ENCODE measurements at regions not wholly inside any gene's neighbourhood (a gene's known extent, or its start where the extent isn't known, plus 50 kb on each side); places are given as distances from the start of the nearest gene placed in this dataset.

DNA sequence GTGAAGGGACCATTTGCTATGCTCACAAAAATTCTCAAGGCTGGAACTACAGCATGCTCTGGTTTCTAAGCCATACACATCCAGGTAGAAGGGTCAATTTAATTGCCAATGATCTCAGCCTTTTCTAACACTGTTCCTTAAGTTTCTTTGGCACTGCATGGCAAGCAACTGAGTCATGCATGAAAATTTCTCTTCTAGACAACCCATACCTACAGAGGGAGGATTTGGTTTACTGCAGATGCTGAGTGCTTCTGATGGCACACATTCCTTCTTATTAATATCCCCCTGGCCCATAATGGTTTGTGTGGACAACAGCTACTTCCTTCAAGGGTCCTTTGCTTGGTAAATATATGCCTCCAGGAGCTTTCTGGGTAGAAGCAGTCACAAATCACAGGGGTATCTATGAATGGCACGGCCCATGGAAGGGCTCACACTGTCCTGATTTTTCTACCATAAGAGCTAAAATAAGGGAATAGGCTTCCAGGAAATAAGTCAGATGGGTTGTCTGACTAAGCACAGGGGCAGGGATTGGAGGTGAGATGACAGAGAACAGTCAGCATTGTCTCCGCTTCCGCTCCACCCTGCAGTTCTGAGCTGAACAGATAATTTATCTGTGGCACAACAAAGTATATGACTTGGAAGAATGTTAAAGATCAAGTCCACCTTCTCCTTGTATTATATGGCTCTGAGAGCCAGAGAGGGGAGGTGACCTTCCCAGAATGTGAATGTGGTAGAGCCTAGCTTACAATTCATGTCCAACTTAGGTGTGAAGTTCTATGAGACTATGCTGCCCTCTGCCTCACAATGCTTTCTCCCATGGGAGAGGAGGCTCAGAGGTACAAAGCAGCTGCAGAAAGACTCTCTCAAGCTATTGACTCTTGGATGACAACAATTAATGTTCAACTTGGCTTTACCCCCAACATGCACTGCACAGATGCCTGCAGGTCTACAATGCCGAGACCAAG is 199.2 kb upstream of the TNP1 start:
- H3K27me3 ChIP-seq (ENCODE audit: control insufficient read depth, insufficient read depth, low read length) = no peaks in the 10 kb centered on the region
- CTCF ChIA-PET = interaction anchor here (1.9 kb wide), 1 partner anchor 12 kb away, joined by 7 read pairs; no protein-coding TSS in a partner anchor
- no peaks in the 10 kb centered on the region for H3K36me3 ChIP-seq (ENCODE audit: control insufficient read depth, insufficient read depth, low read length)
- TF ChIP-seq, protein P1, sequence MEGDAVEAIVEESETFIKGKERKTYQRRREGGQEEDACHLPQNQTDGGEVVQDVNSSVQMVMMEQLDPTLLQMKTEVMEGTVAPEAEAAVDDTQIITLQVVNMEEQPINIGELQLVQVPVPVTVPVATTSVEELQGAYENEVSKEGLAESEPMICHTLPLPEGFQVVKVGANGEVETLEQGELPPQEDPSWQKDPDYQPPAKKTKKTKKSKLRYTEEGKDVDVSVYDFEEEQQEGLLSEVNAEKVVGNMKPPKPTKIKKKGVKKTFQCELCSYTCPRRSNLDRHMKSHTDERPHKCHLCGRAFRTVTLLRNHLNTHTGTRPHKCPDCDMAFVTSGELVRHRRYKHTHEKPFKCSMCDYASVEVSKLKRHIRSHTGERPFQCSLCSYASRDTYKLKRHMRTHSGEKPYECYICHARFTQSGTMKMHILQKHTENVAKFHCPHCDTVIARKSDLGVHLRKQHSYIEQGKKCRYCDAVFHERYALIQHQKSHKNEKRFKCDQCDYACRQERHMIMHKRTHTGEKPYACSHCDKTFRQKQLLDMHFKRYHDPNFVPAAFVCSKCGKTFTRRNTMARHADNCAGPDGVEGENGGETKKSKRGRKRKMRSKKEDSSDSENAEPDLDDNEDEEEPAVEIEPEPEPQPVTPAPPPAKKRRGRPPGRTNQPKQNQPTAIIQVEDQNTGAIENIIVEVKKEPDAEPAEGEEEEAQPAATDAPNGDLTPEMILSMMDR (IDR thresholded peaks at IDR 0.05; ENCODE audit: insufficient read depth, low read depth, low read length) = no peak
- H3K4me3 ChIP-seq (ENCODE audit: low read depth, low read length) = no peak overlapping the region
- no peak for DNase-seq (ENCODE audit: low read depth)
- POLR2A ChIA-PET = no interaction called here

DNA sequence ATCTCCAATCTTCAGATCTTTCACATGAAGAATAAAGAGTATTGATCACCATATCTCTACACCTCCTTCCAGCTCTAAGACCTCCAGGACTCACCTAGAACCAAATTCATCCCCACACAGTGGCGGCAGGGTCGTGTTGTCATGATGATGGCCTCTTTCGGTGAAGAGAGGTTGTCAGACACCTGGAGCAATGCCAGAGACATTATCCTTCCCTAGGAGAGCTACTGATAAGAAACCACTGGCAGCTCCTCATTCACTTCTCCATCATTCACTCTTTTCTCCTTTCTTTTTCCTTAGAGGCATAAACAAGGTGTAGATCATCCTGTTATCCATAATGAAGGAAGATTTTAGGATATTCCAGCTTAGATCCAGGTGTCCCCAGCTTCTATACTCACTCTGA is 197.9 kb upstream of the TNP1 start:
- no peak for DNase-seq (ENCODE audit: low read depth)
- Histone ChIP-seq H3K36me3 (ENCODE audit: control insufficient read depth, insufficient read depth, low read length) (no peaks in the 10 kb centered on the region), H3K27me3 (ENCODE audit: control insufficient read depth, insufficient read depth, low read length) (no peaks in the 10 kb centered on the region), H3K4me3 (ENCODE audit: low read depth, low read length) (no peak overlapping the region)
- TF ChIP-seq, protein P1 (IDR thresholded peaks at IDR 0.05; ENCODE audit: insufficient read depth, low read depth, low read length) = no peak
- CTCF ChIA-PET = interaction anchor here (1.9 kb wide), 1 partner anchor 10 kb away, joined by 7 read pairs; no protein-coding TSS in a partner anchor
- POLR2A ChIA-PET = no interaction called here

DNA sequence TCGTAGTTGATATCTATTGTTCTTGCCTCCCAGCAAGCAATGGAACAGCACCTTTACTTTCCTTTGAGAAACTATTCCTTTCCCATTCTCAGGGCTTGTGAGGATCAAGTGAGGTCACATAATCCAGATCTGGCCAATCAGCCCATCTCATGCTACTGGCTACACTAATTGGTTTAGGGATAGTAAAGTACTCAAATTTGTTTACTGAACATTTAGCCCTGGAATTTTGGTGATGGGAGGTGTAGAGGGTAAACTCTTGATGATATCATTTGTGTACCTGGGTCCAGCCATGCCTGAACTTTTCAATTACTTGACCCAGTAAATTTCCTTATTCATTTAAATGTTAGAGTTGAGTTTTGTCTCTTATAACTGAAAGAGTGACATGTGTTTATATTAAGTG is 195.8 kb upstream of the TNP1 start:
- CTCF ChIA-PET = no interaction called here
- H3K4me3 ChIP-seq (ENCODE audit: low read depth, low read length) = no peak overlapping the region
- TF ChIP-seq, protein P1 (IDR thresholded peaks at IDR 0.05; ENCODE audit: insufficient read depth, low read depth, low read length) = no peak
- no peaks in the 10 kb centered on the region for H3K36me3 ChIP-seq (ENCODE audit: control insufficient read depth, insufficient read depth, low read length)
- H3K27me3 ChIP-seq (ENCODE audit: control insufficient read depth, insufficient read depth, low read length) = no peaks in the 10 kb centered on the region
- POLR2A ChIA-PET = no interaction called here
- DNase-seq (ENCODE audit: low read depth) = no peak

DNA sequence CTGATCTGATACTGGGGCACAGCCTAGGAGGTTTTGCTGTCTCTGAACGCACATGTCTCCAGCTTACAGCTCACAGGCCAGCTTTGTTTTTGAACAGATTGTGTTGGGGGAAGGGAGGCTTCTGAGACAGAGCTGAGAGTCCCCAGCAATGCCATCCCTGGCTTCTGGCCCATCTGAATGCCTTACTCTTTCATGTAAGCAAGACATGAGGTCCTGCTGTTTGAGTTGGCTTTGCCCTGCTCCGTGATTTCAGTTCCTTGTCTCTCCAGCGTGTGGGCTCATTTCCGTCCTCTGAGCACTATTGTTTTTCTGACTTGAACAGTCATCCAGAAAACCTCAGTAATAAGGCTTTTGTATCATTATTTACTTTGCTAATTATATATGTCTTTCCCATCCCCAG is 194.9 kb upstream of the TNP1 start:
- ChIA-PET POLR2A (no interaction called here), CTCF (no interaction called here)
- Histone ChIP-seq H3K27me3 (ENCODE audit: control insufficient read depth, insufficient read depth, low read length) (no peaks in the 10 kb centered on the region), H3K4me3 (ENCODE audit: low read depth, low read length) (no peak overlapping the region), H3K36me3 (ENCODE audit: control insufficient read depth, insufficient read depth, low read length) (no peaks in the 10 kb centered on the region)
- TF ChIP-seq, protein P1 (IDR thresholded peaks at IDR 0.05; ENCODE audit: insufficient read depth, low read depth, low read length) = no peak
- no peak for DNase-seq (ENCODE audit: low read depth)

DNA sequence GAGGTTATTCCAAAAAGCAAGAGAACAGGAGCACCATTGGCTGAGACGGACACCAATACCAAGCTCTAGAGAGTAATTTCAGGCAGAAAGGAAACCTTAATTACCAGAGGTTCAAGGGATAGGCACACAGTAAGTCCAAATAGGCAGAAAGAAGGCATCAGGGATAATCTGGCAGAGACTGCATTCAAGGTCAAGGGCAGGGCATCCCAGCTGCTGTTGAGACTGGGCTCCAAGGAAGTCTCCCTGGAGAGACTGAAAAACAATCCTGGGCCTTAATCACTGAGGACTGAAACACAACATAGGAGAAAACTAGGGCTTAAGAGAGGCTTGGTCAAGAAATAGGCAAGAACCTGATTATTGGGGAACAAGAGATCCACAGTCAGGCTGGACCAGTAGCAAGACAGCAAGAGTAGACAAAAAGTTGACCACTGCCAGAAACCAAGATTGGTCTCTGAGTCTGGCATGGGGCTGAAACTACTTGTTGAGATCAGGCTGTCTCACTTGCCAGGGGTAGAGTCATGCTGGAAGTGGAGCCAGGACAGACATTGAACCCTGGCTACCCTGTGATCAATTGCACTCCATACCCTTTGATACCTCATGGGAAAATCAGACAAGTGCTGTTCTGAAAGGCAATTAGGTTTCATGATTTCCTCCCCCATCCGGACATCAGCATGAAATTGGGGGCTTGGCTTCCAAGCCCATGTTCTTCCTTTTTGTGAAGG is 193.2 kb upstream of the TNP1 start:
- H3K27me3 ChIP-seq (ENCODE audit: control insufficient read depth, insufficient read depth, low read length) = no peaks in the 10 kb centered on the region
- TF ChIP-seq, protein P1 (IDR thresholded peaks at IDR 0.05; ENCODE audit: insufficient read depth, low read depth, low read length) = no peak
- DNase-seq (ENCODE audit: low read depth) = no peak
- ChIA-PET POLR2A (no interaction called here), CTCF (no interaction called here)
- no peak overlapping the region for H3K4me3 ChIP-seq (ENCODE audit: low read depth, low read length)
- no peaks in the 10 kb centered on the region for H3K36me3 ChIP-seq (ENCODE audit: control insufficient read depth, insufficient read depth, low read length)

Data from BJ (cell line).